IMR-90 (cell line): ENCODE measurements at regions not wholly inside any gene's neighbourhood (a gene's known extent, or its start where the extent isn't known, plus 50 kb on each side); places are given as distances from the start of the nearest gene placed in this dataset.

ENCODE experiments used
- ATAC-seq: fragments of 200-7000 bp; cut with Tn5 transposase; 2 replicates; pipeline ENCODE4 v1.9.1; 2020; ENCODE audit warnings: low read depth, mild to moderate bottlenecking, moderate library complexity
- BruUV-seq: library from RNA; stranded (reverse); fragments of 400-500 nt; replicated peaks from 2 replicates; lab custom pipeline; 2021; lab: Mats Ljungman, UMichigan
- CTCF ChIA-PET: fragments of 300-600 bp; formaldehyde crosslinking; extraction: SDS; loops from one replicate; lab custom pipeline; 2021; ENCODE audit warnings: antibody characterized with exemption; lab: Yijun Ruan, JAX
- POLR2A ChIA-PET: fragments of 300-600 bp; sonication (Branson Sonifier 250); formaldehyde crosslinking; loops from one replicate; lab custom pipeline; 2022; ENCODE audit warnings: antibody characterized with exemption; ENCODE audit not compliant: unreplicated experiment; lab: Charles Lee
- DNase-seq: peaks from one replicate; pipeline ENCODE4 v3.0.0; 2013
- H2AFZ ChIP-seq: replicated peaks from 2 replicates; pipeline ENCODE3; 2013; ENCODE audit warnings: low read length, mild to moderate bottlenecking; ENCODE audit not compliant: poor library complexity
- H2AK5ac ChIP-seq: 2 replicates; pipeline ENCODE4 v1.6.1; 2013; ENCODE audit warnings: low read depth, low read length, inconsistent platforms
- H2AK9ac ChIP-seq: replicated peaks from 2 replicates; pipeline ENCODE3; 2013; ENCODE audit warnings: mild to moderate bottlenecking, low read depth, low read length, moderate library complexity; ENCODE audit not compliant: poor library complexity
- H2BK120ac ChIP-seq: 2 replicates; pipeline ENCODE4 v1.6.1; 2013; ENCODE audit warnings: low read depth, low read length, inconsistent platforms
- H2BK15ac ChIP-seq: 3 replicates; pipeline ENCODE4 v1.6.1; 2013; ENCODE audit warnings: low read depth, low read length, inconsistent platforms
- H2BK20ac ChIP-seq: 2 replicates; pipeline ENCODE4 v1.6.1; 2013; ENCODE audit warnings: low read depth, mild to moderate bottlenecking, inconsistent platforms, low read length, moderate library complexity
- H2BK5ac ChIP-seq: 2 replicates; pipeline ENCODE4 v1.6.1; 2013; ENCODE audit warnings: mild to moderate bottlenecking, low read depth, low read length, inconsistent platforms; ENCODE audit not compliant: poor library complexity, severe bottlenecking
- H3K14ac ChIP-seq: replicated peaks from 2 replicates; pipeline ENCODE4 v1.6.1; 2013; ENCODE audit warnings: low read depth, low read length, inconsistent platforms
- H3K18ac ChIP-seq: 2 replicates; pipeline ENCODE4 v1.6.1; 2013; ENCODE audit warnings: low read depth, low read length, control low read depth
- H3K23ac ChIP-seq: 2 replicates; pipeline ENCODE4 v1.6.1; 2013; ENCODE audit warnings: low read depth, low read length, inconsistent platforms
- H3K27ac ChIP-seq: 2 replicates; pipeline ENCODE4 v1.5.1; 2013; ENCODE audit warnings: mild to moderate bottlenecking, control low read depth, low read length; ENCODE audit not compliant: insufficient read depth
- H3K27me3 ChIP-seq: 2 replicates; pipeline ENCODE4 v1.6.1; 2013; ENCODE audit warnings: low read length; ENCODE audit not compliant: control insufficient read depth, insufficient read depth
- H3K36me3 ChIP-seq: 2 replicates; pipeline ENCODE4 v1.6.1; 2013; ENCODE audit warnings: low read length, mixed read lengths; ENCODE audit not compliant: control insufficient read depth, insufficient read depth
- H3K4ac ChIP-seq: 2 replicates; pipeline ENCODE4 v1.6.1; 2013; ENCODE audit warnings: low read depth, low read length, inconsistent platforms
- H3K4me1 ChIP-seq: 2 replicates; pipeline ENCODE4 v1.6.1; 2013; ENCODE audit warnings: low read length, mixed read lengths; ENCODE audit not compliant: control insufficient read depth, insufficient read depth
- H3K4me2 ChIP-seq: 2 replicates; pipeline ENCODE4 v1.6.1; 2013; ENCODE audit warnings: low read depth, mild to moderate bottlenecking, control low read depth, low read length, moderate library complexity
- H3K4me3 ChIP-seq: 2 replicates; pipeline ENCODE4 v1.5.1; 2013; ENCODE audit warnings: low read depth, mild to moderate bottlenecking, control low read depth, low read length, moderate library complexity; ENCODE audit not compliant: insufficient read depth
- H3K56ac ChIP-seq: 2 replicates; pipeline ENCODE4 v1.6.1; 2013; ENCODE audit warnings: low read length, inconsistent platforms; ENCODE audit not compliant: insufficient read depth; ENCODE audit errors: extremely low read depth
- H3K79me1 ChIP-seq, 2 experiments: 2 replicates each; pipeline ENCODE4 v1.6.1; 2013; ENCODE audit warnings: low read length in 2 of 2, inconsistent platforms in 1 of 2, low read depth in 1 of 2
- H3K9ac ChIP-seq: 2 replicates; pipeline ENCODE4 v1.6.1; 2013; ENCODE audit warnings: low read depth, low read length, control low read depth
- H3K9me1 ChIP-seq: 2 replicates; pipeline ENCODE4 v1.6.1; 2013; ENCODE audit warnings: low read length, inconsistent platforms; ENCODE audit not compliant: insufficient read depth
- H3K9me3 ChIP-seq: 2 replicates; pipeline ENCODE4 v1.6.1; 2013; ENCODE audit warnings: low read length; ENCODE audit not compliant: control insufficient read depth, insufficient read depth
- H4K20me1 ChIP-seq: 2 replicates; pipeline ENCODE4 v1.6.1; 2013; ENCODE audit warnings: low read length, inconsistent platforms; ENCODE audit not compliant: insufficient read depth
- H4K5ac ChIP-seq: 2 replicates; pipeline ENCODE4 v1.6.1; 2013; ENCODE audit warnings: mild to moderate bottlenecking, low read depth, low read length, control low read depth
- H4K8ac ChIP-seq, 2 experiments: 2 replicates each; pipeline ENCODE4 v1.6.1; 2013; ENCODE audit warnings: low read depth in 2 of 2, low read length in 2 of 2, control low read depth in 1 of 2, inconsistent platforms in 1 of 2
- H4K91ac ChIP-seq: 2 replicates; pipeline ENCODE4 v1.6.1; 2013; ENCODE audit warnings: low read depth, low read length, inconsistent platforms; ENCODE audit not compliant: insufficient read depth
- CEBPB ChIP-seq: IDR thresholded peaks from 2 replicates; pipeline ENCODE4 v1.6.1; 2012; ENCODE audit warnings: low read depth, low read length, improper control_type of control experiment
- NFE2L2 ChIP-seq: fragments of 150-350 bp; IDR thresholded peaks from 2 replicates; pipeline ENCODE4 v1.6.1; 2016; ENCODE audit warnings: low read depth, mild to moderate bottlenecking, low read length
- RFX5 ChIP-seq: IDR thresholded peaks from 2 replicates; pipeline ENCODE4 v1.8.0; 2012; ENCODE audit warnings: low read depth, mild to moderate bottlenecking, low read length, moderate library complexity
- WGBS, 2 experiments: methylation state at CpG; one replicate each; pipeline versions ENCODE4 v1.1.5 to v1.1.7; 2013; ENCODE audit warnings: missing lambda C conversion rate in 2 of 2; ENCODE audit not compliant: insufficient read length in 1 of 2; ENCODE audit errors: extremely low coverage in 2 of 2; 5-methylcytosine and 5-hydroxymethylcytosine counted together
- dilution Hi-C: fragments of 300-500 bp; cut with HindIII; formaldehyde crosslinking; loops from one replicate; pipeline ENCODE4 v1.14.3; 2018; ENCODE audit warnings: low sequenced_read_pairs; ENCODE audit not compliant: unreplicated experiment
- in situ Hi-C: fragments of 300-500 bp; cut with MboI; formaldehyde crosslinking; loops from 3 replicates; pipeline ENCODE4 v1.14.3; 2019; ENCODE audit warnings: low sequenced_read_pairs, inconsistent platforms, mixed read lengths
- intact Hi-C: fragments of 100-400 bp; cut with micrococcal nuclease; formaldehyde crosslinking; loops from 2 replicates; pipeline ENCODE4 v1.10.0; 2022
- TF ChIP-seq, protein P1 (sequence below): fragments of 150-350 bp; IDR thresholded peaks from 2 replicates; pipeline ENCODE4 v1.6.1; 2017; ENCODE audit warnings: mild to moderate bottlenecking, antibody characterized with exemption, low read length, low read depth

DNA sequence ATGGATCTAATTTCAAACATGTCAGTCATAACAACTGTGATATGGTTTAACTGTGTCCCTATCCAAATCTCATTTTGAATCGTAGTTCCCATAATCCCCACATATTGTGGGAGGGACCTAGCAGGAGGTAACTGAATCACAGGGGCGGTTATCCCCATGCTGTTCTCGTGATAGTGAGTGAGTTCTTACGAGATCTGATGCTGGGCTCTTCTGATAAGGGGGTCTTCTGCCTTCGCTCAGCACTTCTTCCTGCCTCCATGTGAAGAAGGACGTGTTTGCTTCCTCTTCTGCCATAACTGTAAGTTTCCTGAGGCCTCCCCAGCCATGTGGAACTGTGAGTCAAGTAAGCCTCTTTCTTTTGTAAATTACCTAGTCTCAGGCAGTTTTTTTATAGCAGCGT, 138.0 kb upstream of the PCGF5 start:
- H3K23ac ChIP-seq: no peak overlapping the region
- H4K8ac ChIP-seq: no peak overlapping the region
- H3K79me1 ChIP-seq: no peaks in the 10 kb centered on the region
- in situ Hi-C loops: no loop called here
- ATAC-seq (no peak), DNase-seq (no peak)
- H3K9ac ChIP-seq: no peak overlapping the region
- H2AFZ ChIP-seq: no peak overlapping the region
- H3K4me1 ChIP-seq: peaks cover 4% of the 10 kb centered on the region; the same call in 1 of the 2 replicates
- ChIA-PET POLR2A (no interaction called here), CTCF (no interaction called here)
- no peak overlapping the region for H3K14ac ChIP-seq
- H3K27ac ChIP-seq: no peak overlapping the region
- dilution Hi-C loops: no loop called here
- no peak overlapping the region for H2BK15ac ChIP-seq
- H4K20me1 ChIP-seq: no peaks in the 10 kb centered on the region
- no peak overlapping the region for H2BK120ac ChIP-seq
- intact Hi-C loops: no loop called here
- peaks cover 3% of the 10 kb centered on the region for H3K27me3 ChIP-seq
- H3K9me3 ChIP-seq: no peaks in the 10 kb centered on the region
- no peak overlapping the region for H3K4me2 ChIP-seq
- WGBS, 2 experiments: no CpG with 5 or more reads among the region's 7 CpGs
- H3K9me1 ChIP-seq: no peaks in the 10 kb centered on the region
- H2BK5ac ChIP-seq: no peak overlapping the region
- H4K91ac ChIP-seq: no peak overlapping the region
- BruUV-seq: no TSS peak
- H3K4me3 ChIP-seq: no peak overlapping the region
- H3K36me3 ChIP-seq: no peaks in the 10 kb centered on the region
- H2AK5ac ChIP-seq: no peak overlapping the region
- TF ChIP-seq CEBPB (no peak), NFE2L2 (no peak), RFX5 (no peak)
- TF ChIP-seq, protein P1, sequence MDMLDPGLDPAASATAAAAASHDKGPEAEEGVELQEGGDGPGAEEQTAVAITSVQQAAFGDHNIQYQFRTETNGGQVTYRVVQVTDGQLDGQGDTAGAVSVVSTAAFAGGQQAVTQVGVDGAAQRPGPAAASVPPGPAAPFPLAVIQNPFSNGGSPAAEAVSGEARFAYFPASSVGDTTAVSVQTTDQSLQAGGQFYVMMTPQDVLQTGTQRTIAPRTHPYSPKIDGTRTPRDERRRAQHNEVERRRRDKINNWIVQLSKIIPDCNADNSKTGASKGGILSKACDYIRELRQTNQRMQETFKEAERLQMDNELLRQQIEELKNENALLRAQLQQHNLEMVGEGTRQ: no peak
- H2BK20ac ChIP-seq: no peak overlapping the region
- H2AK9ac ChIP-seq: no peak overlapping the region
- H4K5ac ChIP-seq: no peak overlapping the region
- H3K56ac ChIP-seq: no peak overlapping the region
- no peak overlapping the region for H3K18ac ChIP-seq
- H3K4ac ChIP-seq: no peak overlapping the region
